ENCODE measurements at regions not wholly inside any gene's neighbourhood (a gene's known extent, or its start where the extent isn't known, plus 50 kb on each side); places are given as distances from the start of the nearest gene placed in this dataset.
"Not testable (repeated sequence)": the region's sequence is repeated elsewhere in the genome, so short reads cannot be mapped to it uniquely, and the experiment has no call there.

DNA sequence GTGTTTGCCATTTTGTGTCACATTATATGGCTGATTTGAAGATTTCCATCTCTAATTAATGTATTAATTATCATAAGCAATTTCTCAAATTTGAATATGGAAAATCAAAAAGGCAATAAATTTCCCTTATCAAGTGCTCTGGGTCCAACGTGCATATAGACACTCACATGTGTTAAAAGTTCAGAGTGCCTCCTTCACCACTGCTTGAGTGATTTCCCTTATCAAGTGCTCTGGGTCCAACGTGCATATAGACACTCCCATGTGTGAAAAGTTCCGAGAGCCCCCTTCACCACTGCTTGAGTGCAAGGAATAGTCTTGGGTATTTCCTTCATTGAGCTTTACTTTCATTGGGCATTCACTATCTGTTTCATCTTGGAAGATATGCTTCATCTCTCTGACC, 421.0 kb upstream of the ZNF717 start:
- DNase-seq = no peak

DNA sequence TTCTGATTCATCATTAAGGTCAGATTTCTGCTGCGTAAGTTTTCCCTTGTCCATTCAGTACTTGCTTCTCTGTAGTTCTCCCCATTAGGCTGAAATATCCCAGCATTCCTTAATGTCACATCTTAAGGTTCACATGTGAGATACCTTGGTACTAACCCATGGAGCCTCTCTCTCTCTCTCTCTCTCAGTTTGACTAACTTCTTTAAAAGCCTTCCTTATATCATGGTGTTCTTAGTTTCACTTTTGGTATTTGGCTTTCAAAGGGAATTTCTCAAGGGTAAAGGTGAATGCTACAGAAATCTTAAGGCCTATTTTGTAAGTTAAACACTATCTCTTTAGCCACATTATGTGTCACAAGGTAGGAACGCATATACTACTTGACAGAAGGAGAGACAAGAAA, 427.3 kb upstream of the ZNF717 start:
- DNase-seq = no peak

DNA sequence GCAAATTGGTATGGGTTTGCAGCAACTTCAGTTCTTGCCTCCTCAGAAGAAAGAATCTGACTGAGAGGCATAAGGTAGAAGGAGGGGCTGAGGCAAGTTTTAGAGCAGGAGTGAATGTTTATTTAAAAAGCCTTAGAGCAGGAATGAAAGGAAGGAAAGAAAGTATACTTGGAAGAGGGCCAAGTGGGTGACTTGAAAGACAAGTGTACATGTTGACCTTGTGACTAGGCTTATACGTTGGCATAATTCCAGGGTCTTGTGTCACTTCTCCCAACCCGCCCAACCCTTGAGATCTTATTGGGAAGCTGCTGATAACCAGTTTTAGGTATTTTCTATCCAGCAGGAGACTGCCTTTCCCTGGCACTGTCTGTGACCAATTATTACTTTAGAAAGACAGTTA, 436.9 kb upstream of the ZNF717 start:
- DNase-seq = no peak

DNA sequence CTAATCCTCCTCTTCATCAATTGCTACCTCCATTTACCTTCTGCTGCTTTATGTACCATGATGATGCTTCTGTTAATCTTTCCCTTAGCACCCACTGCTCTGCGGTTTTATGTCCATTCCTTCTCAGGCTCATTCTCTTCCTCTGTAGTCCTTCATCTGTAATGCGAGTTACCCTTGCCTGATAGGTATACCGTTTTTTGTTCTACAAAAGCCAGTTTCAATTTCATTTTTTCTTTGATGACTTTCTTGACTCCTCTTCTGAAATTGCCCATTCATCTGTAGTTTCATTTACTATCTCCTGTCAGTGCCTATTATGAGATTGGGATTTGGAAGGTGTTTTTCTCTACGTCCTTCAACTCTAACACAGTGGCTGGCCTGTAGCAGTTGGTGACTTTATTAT, 445.9 kb upstream of the ZNF717 start:
- DNase-seq = no peak

DNA sequence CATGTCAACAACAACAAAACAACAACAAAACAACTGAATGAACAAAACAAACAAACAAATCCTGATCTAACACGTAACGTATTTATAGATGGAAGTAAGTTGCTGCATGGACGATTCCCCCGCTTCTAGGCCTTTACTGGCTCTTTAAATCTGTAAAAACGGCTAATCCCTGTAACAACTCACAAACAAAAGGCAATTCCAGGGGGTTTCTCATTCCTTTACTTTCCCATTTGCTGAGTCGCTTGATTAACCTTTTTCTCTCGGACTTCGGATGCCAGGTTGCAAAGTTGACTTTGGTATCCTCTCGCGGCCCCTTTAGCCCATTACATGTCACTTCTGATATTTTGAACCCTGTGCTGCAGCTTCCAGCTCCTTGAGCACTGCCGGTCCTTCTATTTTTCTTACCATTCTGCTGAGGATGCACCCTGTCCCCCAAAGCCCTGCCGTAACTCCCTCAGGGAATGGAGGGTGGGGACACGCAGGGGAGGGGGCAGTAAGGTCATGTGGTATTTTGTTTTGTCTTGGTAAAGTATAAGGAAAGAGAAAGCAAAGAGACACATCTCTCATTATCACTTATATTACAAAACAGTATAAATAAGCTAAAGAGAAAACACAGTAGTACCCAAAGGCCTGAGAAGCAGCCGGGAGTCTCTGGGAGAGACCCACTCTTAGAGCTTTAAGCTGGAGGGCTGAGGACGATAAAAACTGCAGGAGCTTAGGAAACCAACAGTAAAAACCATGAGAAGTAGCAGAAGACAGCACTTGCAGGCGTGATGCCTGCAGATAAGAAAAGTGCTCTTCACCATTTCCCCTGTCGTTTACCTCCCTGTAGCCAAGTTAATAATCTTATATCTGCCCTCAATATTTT, 457.8 kb upstream of the ZNF717 start:
- no peak for DNase-seq

DNA sequence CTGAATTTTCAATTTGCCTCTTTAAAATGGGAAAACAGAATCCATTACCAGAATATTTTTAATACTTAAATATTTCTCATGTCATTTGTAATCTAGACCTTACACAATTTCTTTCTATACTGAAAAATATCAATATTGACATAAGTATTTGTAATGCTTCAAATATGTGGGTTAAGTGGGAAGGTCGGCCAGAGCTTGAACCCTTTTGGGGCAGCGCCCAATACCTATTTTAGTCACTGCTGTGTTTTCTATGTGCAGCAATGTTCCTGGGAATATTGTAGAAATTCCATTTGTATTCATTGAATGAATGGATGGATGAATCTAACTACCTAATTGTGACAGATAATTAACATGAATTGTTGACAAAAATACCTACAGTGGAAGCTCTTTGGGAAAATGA, 459.7 kb upstream of the ZNF717 start:
- no peak for DNase-seq

DNA sequence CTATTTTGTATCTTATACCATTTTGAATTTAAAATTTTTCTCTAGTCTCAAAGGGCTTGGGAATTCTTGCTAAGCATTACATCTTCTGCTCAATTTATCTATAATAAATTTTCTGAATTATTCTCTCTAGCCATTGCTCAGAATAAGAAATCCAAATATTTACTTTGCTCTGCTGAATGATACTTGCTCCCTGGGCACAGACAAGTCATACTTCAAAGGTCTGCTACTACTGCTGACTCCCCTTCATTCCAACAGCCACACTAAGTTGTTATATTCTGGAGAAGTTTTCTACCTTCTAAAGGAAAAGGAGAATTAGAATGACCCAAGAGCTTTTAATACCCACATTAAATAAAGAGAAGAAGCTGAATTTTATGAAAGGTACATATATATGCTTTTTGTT, 460.3 kb upstream of the ZNF717 start:
- DNase-seq = no peak

DNA sequence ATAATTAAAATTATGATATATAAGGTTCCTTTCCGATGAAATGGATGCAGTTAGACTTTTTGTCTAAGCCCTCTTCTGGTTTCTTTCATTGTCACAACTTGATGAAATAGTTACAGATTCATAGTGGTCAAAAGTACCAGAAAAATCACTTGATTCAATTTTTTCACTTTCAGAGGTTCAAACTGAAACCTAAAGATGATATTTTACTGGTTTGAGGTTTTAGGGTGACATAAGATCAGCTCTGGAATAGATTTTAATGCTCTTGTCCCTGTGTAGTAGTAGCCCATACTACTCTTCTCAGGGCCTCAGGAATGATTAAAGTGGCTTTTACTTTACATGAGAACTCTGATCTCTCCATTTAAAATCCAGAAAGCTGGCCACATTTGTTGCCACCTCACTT, 479.1 kb upstream of the ZNF717 start:
- no peak for DNase-seq

DNA sequence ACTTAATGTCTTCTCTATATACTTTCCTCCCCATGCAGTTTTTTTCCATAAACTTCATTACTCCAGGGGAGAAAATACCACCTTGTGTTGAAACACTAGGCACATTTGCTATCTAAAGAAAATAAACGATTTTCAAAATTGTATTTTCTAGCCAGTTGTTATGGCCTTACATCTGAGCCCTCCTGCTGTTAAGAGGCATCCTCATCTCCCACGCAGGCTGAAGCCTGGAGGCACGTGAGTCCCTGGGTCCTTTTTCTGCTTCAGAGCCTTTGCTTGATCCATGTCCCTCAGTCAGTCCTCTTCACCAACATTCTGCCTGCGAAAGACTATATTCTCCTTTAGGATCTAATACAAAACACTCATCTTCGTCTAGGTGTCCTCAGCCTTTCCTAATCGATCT, 479.6 kb upstream of the ZNF717 start:
- DNase-seq = no peak

DNA sequence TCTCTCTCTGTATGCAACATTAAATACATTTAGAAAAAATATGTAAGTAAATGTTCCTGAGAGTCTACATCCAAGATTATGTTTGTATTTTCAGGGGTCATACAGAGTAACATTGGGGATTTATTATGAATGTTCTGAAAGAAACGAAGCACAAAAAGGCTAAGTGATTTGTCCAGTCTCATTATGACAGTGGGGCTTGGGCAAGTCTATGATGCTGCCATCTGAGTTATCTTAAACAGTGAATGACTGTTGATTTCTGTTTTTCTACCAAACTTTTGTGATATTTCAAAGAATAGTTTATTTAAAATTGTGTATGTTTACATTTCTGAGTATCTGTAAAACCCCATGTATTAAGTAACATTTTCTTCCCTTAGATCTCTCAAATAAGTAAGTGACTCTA, 481.2 kb upstream of the ZNF717 start:
- no peak for DNase-seq

DNA sequence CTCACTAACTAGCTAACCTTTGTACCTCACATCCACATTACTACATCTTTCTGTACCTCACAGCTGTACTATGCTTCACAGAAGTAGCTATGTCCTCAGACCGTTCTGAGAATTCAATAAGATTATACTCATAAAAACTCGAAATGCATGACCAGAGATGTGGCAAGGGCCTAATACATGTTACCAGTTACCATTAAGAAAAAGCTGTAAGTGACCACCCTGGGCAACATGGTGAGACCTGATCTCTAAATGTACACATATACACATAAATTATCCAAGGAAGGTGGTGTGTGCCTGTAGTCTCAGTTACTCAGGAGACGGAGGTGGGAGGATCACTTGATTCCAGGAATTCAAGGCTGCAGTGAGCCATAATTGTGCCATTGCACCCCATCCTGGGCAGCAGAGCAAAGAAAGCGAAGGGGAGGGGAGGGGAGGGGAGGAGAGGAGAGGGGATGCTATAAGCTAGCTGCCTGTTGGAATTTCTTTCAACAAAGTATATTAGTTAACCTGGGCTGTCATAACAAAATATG, 482.6 kb upstream of the ZNF717 start:
- no peak for DNase-seq

DNA sequence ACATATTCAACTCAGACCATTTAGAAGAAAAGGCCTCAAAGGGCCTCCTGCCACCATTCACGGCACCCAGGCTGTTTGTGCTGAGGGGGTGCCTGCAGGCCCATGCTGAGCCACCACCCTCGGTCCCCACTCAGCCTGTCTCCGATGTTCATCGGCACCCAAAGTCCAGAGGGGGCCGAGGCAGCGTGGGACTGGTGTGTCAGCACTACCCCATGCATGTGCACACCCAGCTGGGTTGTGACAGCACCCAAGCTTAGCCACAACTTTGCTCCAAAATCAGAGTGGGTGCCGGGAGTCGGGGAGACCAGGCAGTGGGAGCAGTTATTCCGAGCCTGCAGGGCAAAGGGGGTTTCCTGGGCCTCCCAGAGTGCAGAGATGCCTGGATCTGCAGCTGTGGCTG, 508.5 kb upstream of the ZNF717 start:
- no peak for DNase-seq

DNA sequence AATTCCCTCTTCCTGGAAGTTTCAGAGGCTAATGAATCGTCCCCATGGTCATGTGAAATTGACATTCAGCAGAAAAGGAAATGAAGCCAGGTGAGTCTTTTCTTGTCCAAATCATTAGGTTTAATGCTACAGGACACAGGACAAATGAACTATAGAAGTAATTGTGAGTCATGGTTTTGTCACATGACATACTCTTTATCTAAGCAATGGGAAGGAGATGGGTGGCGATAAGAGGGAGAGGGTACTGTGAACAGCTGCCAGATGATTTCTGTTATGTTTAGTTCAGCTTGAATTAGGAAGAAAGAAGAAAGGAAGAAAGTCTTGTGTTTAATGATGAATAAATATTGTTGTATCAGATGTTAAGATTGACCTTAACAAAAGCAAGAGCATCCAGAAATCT, 515.4 kb upstream of the ZNF717 start:
- no peak for DNase-seq

DNA sequence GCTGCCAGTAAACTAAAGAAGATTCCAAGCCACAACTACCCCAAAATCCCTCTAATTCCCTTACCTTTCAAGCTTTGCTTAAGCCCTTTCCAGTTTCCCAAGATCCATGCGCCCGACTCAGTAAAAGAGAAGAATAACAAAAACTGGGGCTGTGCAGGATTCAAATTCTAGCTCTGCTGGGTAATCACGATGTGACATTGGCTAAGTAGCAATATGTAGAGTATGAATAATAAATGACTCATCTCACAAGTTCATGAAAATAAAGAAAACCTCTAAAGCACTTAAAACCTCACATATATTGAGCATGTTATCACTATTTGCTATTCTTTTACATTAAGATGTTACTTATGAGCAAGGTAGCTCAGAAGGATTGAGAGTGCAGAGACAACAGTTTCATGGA, 522.2 kb upstream of the ZNF717 start:
- no peak for DNase-seq

DNA sequence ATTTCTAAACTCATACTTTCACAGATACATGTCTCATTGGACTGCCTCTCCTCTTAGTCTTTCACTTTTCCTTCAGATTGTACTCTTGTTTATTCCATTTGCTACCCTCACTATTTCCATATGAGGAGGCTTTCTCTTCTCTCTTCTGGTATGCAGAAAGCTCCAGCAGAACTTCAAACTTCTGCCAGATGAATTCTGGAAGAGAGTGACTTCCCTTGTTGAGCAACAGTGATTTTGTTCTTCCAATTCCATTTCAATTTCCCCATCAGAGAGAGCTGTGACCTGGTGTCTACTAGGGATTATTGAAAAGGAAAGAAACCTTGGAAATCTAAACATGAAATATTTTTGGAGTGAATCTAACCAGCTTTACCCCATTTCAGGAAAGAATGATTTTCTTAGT, 523.2 kb upstream of the ZNF717 start:
- DNase-seq = no peak

DNA sequence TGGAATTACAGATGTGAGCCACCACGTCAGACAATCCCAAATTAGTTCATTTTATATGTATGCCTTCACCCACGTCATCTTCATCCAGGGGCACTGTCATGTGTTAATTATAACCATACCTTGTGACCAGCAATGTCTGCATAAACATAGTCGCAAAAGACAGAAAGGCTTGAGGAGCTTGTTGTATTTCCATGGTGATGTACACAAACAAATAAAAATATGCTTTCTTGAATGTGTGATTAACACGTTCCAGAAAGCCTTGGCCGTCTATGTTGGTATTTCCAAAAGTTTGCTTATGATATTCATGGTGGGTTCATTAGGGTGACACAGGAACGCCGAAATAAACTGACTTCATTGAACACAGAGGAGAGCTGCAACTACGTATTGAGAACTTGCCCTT, 524.7 kb upstream of the ZNF717 start:
- DNase-seq = no peak

DNA sequence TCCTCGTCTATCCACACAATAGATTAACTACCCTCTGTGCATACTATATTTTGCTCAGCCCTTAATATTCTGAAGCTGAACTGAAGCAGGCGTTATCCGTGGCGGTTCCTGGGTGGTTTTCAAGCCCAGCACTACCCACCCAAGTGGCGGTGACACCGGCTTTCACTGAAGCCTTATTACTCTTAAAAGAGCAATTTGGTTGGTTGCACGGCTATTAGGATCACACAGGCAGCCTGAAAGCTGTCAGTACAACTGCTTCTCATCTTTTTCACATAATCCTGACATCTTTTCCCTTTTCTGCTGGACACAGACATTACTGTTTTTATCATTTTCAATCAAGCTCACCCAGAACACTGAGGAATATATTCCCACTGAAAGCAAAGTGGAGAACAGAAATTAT, 525.3 kb upstream of the ZNF717 start:
- no peak for DNase-seq

DNA sequence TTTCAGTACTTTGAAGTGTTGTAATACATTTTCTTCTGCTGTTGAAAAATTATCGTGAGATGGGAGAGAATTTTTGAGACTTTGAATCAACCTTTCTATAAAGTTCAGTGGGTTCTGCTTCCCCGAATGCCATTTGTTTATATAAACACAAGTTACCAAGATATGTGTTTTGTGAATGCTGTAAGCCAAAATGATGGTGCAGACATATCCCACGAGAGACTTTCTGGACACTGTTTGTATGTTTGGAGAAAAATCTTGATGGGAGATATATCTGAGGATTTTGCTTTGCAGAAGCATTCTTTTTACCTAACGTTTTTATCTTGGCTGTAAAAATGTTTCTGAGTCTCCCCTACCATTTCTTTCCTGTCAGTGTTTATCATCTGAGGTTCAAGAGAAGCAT, 526.6 kb upstream of the ZNF717 start:
- no peak for DNase-seq

DNA sequence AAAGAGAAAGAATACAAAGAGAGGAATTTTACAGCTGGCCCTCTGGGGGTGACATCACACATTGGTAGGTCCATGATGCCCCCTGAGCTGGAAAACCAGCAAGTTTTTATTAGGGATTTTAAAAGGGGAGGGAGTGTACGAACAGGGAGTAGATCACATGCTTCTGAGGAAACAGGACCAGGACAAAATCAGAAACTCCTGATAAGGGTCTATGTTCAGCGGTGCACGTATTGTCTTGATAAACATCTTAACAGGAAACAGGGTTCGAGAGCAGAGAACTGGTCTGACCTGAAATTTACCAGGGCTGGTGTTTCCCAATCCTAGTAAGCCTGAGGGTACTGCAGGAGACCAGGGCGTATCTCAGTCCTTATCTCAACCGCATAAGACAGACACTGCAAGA, 530.6 kb upstream of the ZNF717 start:
- DNase-seq = not testable (repeated sequence)

DNA sequence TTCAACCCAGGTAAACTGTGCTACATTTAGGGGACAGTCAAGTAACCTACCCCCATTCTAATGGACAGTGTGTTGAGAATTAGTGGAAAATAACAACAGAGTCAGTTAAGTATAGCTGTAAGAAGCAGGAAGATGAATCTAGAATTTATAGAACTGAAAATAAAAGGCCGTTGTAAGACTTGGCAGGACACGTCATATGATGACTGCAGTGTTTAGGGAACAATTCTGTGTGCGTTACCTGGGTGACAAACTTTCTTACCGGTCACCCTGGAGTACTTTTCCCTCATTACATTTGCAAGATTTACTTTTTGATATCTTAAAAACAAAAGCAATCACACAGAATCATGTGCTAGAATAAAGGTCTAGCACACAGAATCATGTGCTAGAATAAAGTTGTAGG, 536.3 kb upstream of the ZNF717 start:
- DNase-seq = no peak

DNA sequence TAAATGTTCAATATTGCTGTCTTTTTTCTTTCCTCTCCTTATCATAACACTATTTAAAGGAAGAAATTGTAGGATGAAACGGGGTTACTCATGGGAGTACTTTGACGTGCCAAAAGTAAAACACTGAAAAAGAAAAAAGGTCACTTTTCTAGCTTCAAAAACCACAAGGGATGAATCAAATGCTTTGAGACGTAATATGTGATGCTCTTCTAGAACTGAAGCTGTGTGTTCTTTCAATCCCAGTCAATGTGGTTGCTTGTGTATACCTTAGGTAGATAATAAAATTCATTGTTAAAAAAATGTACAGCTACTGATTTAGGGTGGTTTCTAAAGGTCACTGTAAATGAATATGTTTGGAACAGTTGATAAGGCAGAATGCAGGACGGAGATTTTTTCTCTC, 538.8 kb upstream of the ZNF717 start:
- DNase-seq = no peak

DNA sequence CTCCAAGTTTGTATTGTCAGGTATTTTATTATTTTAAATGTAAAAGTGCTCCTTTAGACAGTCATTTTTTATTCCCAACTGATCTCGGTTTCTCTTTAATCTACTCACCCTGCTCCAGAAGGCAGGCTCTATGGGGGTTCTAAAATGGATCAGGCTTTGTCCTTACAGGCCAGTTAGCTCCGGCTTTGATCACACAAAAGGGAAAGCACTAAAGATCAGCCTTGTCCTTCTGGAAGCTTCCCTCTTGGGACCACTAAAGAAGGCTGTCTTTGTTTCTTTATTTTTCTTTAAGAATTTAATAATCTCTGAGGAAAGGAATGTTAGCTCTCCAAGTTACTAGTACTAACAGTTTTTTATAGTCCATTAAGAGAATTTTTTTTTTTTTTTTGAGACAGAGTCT, 560.5 kb upstream of the ZNF717 start:
- no peak for DNase-seq

DNA sequence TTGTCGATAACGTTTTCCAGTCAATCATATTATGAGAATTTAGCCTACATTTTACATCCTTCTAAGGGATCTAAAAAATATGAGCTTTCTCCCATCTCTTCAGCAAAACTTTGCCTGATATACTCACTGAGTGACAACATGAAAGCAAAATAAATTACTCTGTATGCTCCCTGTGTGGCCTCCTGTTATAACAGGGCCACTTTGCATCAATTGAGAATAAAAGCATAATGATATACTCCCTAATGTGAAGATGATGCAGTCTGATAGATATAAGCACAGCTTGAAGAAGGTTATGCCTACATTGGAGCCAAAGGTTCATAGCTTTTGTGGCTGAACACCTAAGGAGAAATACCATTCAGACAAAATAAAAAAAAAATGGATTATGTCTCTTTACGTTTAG, 561.3 kb upstream of the ZNF717 start:
- DNase-seq = no peak

DNA sequence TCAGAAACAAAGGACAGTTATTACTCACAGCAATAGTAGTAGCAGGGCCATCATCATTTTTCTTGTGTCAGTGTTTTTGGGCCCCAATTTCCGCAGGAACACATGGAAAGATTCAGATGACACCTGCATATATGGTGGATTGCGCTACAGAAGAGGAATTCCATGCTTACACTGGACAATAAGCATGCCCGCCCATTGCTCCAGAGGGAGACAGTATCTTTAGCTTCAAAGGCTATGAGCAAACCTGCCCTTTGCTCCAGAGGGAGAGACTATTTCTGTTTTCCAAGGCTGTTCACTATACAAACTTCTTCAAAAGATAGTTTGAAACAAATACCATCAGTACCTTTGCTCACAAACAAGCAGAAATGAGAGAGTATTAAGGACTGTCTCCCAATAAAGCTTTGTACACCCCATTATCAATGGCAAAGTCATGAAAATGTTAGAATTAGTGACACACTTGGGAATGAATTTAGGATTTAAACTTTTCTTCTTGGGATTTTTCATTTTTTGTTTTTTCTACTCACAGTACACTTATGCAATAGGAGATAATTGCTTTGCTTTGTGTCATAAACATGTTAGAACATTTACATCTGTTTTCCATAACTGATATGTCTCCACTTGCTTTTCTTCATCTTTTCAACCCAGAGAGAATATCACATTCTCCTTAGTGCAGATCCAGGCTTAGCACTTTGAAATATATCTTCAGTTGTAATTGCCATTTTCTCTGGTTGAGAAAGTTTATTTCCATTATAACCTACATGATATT, 564.5 kb upstream of the ZNF717 start:
- no peak for DNase-seq
